Prostate gland (tissue), 2 donors: ENCODE measurements at regions not wholly inside any gene's neighbourhood (a gene's known extent, or its start where the extent isn't known, plus 50 kb on each side); places are given as distances from the start of the nearest gene placed in this dataset.

Source experiments
- DNase-seq: peaks from one replicate; pipeline ENCODE4 v3.0.0-alpha.2; 2019; ENCODE audit warnings: low spot score
- H3K27ac ChIP-seq, 2 donors: fragments of 200-600 bp; sonication (generic); 2 replicates each; pipeline ENCODE4 v1.5.1; 2017 to 2019
- H3K27me3 ChIP-seq: fragments of 200-600 bp; sonication (generic); replicated peaks from 2 replicates; pipeline ENCODE4 v1.5.1; 2019; ENCODE audit not compliant: insufficient read depth
- H3K36me3 ChIP-seq, 2 donors: fragments of 200-600 bp; sonication (generic); 1 replicate in 1 of 2; 2 replicates in 1 of 2; pipeline versions ENCODE4 v1.5.1 to v1.8.1; 2017 to 2019
- H3K4me1 ChIP-seq: fragments of 200-600 bp; sonication (generic); replicated peaks from 2 replicates; pipeline ENCODE4 v1.5.1; 2019
- H3K4me3 ChIP-seq, 2 donors: fragments of 200-600 bp; sonication (generic); 2 replicates each; pipeline ENCODE4 v1.5.1; 2017 to 2019
- H3K9me3 ChIP-seq: fragments of 200-600 bp; sonication (generic); 2 replicates; pipeline ENCODE4 v1.5.1; 2017
- CTCF ChIP-seq, 4 experiments: fragments of 200-600 bp in 2 of 4; fragments of 450-650 bp in 2 of 4; sonication (generic) in 2 of 4; IDR thresholded peaks; 1 replicate in 3 of 4; 2 replicates in 1 of 4; pipeline ENCODE4 v1.5.1; 2016 to 2019; ENCODE audit warnings: antibody characterized with exemption in 4 of 4, mild to moderate bottlenecking in 2 of 4, moderate library complexity in 2 of 4
- POLR2A ChIP-seq: fragments of 450-650 bp; IDR thresholded peaks from one replicate; pipeline ENCODE4 v1.6.1; 2016; ENCODE audit warnings: antibody characterized with exemption, mild to moderate bottlenecking
- POLR2AphosphoS5 ChIP-seq: sonication (generic); formaldehyde crosslinking; IDR thresholded peaks from one replicate; pipeline ENCODE4 v1.6.1; 2017; ENCODE audit warnings: antibody characterized with exemption
- WGBS: methylation state at CpG from one replicate; pipeline ENCODE4 v1.1.5; 2018; 5-methylcytosine and 5-hydroxymethylcytosine counted together
- intact Hi-C: fragments of 100-400 bp; cut with DNase I; formaldehyde crosslinking; loops from one replicate; pipeline ENCODE4 v1.14.2; 2022

- Histone ChIP-seq H3K4me3 (no peak overlapping the region), H3K27ac (no peak overlapping the region), H3K27me3 (no peaks in the 10 kb centered on the region), H3K36me3 (no peaks in the 10 kb centered on the region), H3K4me1 (no peaks in the 10 kb centered on the region), H3K9me3 (no peaks in the 10 kb centered on the region)
- TF ChIP-seq POLR2A (no peak), POLR2AphosphoS5 (no peak), CTCF (IDR thresholded peaks at IDR 0.05) (no peak)
- WGBS = 94% methylated on average over 14 of the region's 14 CpGs
- intact Hi-C loops = no loop called here
- no peak for DNase-seq
Measured at GRCh38 chr9:129273136-129273895, 95.3 kb upstream of the IER5L start.

DNA sequence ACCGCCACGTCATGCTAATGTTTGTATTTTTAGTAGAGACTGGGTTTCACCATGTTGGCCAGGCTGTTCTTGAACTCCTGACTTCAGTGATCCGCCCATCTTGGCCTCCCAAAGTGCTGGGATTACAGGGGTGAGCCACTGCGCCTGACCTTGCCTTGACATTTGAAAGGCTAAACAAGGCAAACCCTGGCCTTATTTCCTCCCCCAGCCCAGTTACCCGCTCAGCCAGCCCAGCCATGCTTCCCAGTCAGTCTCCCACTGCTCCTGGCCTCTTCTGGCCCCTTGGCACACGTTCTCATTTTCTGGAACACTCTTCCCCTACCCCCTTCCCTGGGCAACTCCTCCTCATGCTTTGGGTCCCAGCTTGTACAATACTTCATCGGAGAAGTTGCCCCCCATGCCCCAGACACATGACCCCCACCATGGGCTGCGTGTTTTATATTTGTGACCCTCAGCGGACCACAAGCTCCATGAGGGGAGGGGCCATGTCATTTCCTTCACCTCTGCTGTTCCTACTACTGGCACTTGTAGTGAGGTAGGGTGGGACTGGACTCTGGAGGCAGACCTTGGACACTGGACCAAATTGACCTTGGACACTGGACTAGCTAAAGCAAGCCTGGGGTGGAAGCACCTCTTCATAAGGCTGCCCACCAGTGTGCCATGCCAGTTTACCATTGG, 94.4 kb upstream of the IER5L start:
- Histone ChIP-seq H3K27ac (no peak overlapping the region), H3K27me3 (no peaks in the 10 kb centered on the region), H3K4me3 (no peak overlapping the region), H3K4me1 (no peaks in the 10 kb centered on the region), H3K9me3 (no peaks in the 10 kb centered on the region), H3K36me3 (no peaks in the 10 kb centered on the region)
- WGBS = 92% methylated on average over 9 of the region's 9 CpGs
- TF ChIP-seq POLR2AphosphoS5 (no peak), POLR2A (no peak), CTCF (IDR thresholded peaks at IDR 0.05) (no peak)
- no peak for DNase-seq
- intact Hi-C loops = no loop called here

DNA sequence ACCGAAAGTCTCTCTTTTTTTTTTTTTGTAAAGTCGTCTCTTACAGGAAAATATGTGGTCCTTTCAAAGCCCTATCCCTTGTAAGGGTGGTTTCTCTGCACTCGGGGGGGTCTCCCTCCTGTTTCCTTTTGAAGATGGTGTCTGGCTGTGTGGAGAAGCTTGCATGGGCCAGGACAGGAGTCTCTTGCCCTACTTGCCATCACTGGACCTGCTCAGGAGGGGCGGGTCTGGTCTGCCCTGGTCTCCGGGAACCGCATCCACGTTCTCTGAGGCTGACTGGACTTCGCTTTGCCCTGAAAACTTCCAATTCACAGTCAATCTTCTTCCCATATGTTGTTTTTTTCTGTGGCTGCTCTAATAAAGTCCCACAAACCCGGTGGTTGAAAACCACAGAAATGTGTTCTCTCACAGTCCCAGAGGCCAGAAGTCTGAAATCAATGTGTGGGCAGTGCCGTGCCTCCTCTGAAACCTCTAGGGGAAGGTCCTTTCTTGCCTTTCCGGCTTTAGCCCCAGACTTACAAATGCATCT, 92.9 kb upstream of the IER5L start:
- Histone ChIP-seq H3K9me3 (no peaks in the 10 kb centered on the region), H3K36me3 (no peaks in the 10 kb centered on the region), H3K27ac (no peak overlapping the region), H3K4me3 (no peak overlapping the region), H3K27me3 (no peaks in the 10 kb centered on the region), H3K4me1 (no peaks in the 10 kb centered on the region)
- WGBS = 64% methylated on average over 11 of the region's 11 CpGs
- intact Hi-C loops = no loop called here
- TF ChIP-seq POLR2AphosphoS5 (no peak), POLR2A (no peak), CTCF (IDR thresholded peaks at IDR 0.05) (no peak)
- DNase-seq = no peak

DNA sequence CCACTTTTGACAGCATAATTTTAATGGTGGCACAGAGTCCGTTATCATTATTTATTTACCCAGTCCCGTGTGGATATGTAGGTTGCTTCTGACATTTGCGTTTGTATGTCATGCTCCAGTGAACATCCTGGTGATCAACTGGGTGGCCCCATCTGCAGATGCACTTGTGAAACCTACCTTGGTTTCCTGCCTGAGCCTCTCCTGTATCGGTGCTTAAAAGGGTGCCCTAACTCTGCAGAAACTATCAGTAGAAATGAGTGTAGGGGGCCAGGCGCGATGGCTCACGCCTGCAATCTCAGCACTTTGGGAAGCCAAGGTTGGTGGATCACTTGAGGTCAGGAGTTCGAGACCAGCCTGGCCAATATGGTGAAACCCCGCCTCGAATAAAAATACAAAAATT, 92.1 kb upstream of the IER5L start:
- WGBS = 90% methylated on average over 10 of the region's 10 CpGs
- TF ChIP-seq POLR2A (no peak), POLR2AphosphoS5 (no peak), CTCF (IDR thresholded peaks at IDR 0.05) (no peak)
- H3K4me3 ChIP-seq = no peak overlapping the region
- no peak overlapping the region for H3K27ac ChIP-seq
- no peak for DNase-seq
- H3K27me3 ChIP-seq = no peaks in the 10 kb centered on the region
- no peaks in the 10 kb centered on the region for H3K4me1 ChIP-seq
- no peaks in the 10 kb centered on the region for H3K36me3 ChIP-seq
- intact Hi-C loops = no loop called here
- no peaks in the 10 kb centered on the region for H3K9me3 ChIP-seq
